Lung (tissue), 11 donors: ENCODE measurements at regions not wholly inside any gene's neighbourhood (a gene's known extent, or its start where the extent isn't known, plus 50 kb on each side); places are given as distances from the start of the nearest gene placed in this dataset.
A peak's percentile ranks its signal among the peaks of the same experiment; 100 is the strongest.

Experiments
- ATAC-seq: fragments of 200-7000 bp; cut with Tn5 transposase; one replicate; pipeline ENCODE4 v1.9.1; 2020; ENCODE audit warnings: moderate number of reproducible peaks; ENCODE audit not compliant: insufficient read depth, low FRiP score
- DNase-seq, 3 donors: peaks; one replicate each; pipeline ENCODE4 v3.0.0-alpha.2; 2013 to 2017
- H3K27ac ChIP-seq, 2 donors: one replicate each; pipeline ENCODE4 v1.5.1; 2013; ENCODE audit warnings: mild to moderate bottlenecking in 2 of 2, moderate library complexity in 2 of 2, control low read depth in 1 of 2, inconsistent platforms in 1 of 2, low read depth in 1 of 2, low read length in 1 of 2
- H3K27me3 ChIP-seq, 3 donors: one replicate each; pipeline ENCODE4 v1.5.1; 2013; ENCODE audit warnings: low read length in 2 of 3; ENCODE audit not compliant: control insufficient read depth in 3 of 3, insufficient read depth in 3 of 3
- H3K36me3 ChIP-seq, 4 donors: one replicate each; pipeline ENCODE4 v1.5.1; 2013; ENCODE audit warnings: low read length in 4 of 4, mild to moderate bottlenecking in 1 of 4, moderate library complexity in 1 of 4; ENCODE audit not compliant: control insufficient read depth in 4 of 4, insufficient read depth in 4 of 4
- H3K4me1 ChIP-seq, 5 donors: one replicate each; pipeline ENCODE4 v1.5.1; 2013; ENCODE audit warnings: low read length in 5 of 5, mild to moderate bottlenecking in 2 of 5, moderate library complexity in 1 of 5; ENCODE audit not compliant: control insufficient read depth in 5 of 5, insufficient read depth in 5 of 5
- H3K4me3 ChIP-seq: one replicate; pipeline ENCODE4 v1.5.1; 2013; ENCODE audit warnings: mild to moderate bottlenecking, control low read depth, moderate library complexity
- H3K9ac ChIP-seq, 2 donors: one replicate each; pipeline ENCODE4 v1.5.1; 2013; ENCODE audit warnings: low read length in 2 of 2, control low read depth in 1 of 2; ENCODE audit not compliant: insufficient read depth in 1 of 2
- H3K9me3 ChIP-seq, 4 donors: one replicate each; pipeline ENCODE4 v1.5.1; 2013; ENCODE audit warnings: low read length in 3 of 4, mild to moderate bottlenecking in 1 of 4, moderate library complexity in 1 of 4; ENCODE audit not compliant: control insufficient read depth in 4 of 4, insufficient read depth in 3 of 4
- CTCF ChIP-seq: IDR thresholded peaks from 2 replicates; pipeline ENCODE4 v1.5.1; 2012; ENCODE audit warnings: mild to moderate bottlenecking; ENCODE audit errors: control extremely low read depth, extremely low read depth
- WGBS, 2 donors: extraction: QIAGEN DNeasy Blood & Tissue Kit; methylation state at CpG; one replicate each; pipeline ENCODE4 v1.1.7; 2013; 5-methylcytosine and 5-hydroxymethylcytosine counted together
- donor health status: control.
- donor health status: control.
- donor health status: Bipolar disorder and iron deficiency.
- donor health status: healthy.
- donor health status: DM: yes; HTN: yes; CAD: no.

- peaks cover 0 to 6% (median 5%) of the 10 kb centered on the region in 3 donors for H3K27me3 ChIP-seq
- no peak overlapping the region for H3K4me3 ChIP-seq
- no peak for DNase-seq
- H3K27ac ChIP-seq, result no peak overlapping the region
- no peak for ATAC-seq
- no peak overlapping the region for H3K9ac ChIP-seq
- no peaks in the 10 kb centered on the region for H3K9me3 ChIP-seq
- no peaks in the 10 kb centered on the region for H3K36me3 ChIP-seq
- WGBS, 2 donors, result 83 to 90% methylated on average over 13 of the region's 13 CpGs
- TF ChIP-seq CTCF, result no peak
- peaks cover 0 to 2% (median 0%) of the 10 kb centered on the region in 5 donors for H3K4me1 ChIP-seq
Measured at GRCh38 chr6:168942646-168943045, 311.0 kb downstream of the THBS2 start.

- Histone ChIP-seq H3K9ac (no peak overlapping the region), H3K4me1 (peaks cover 0 to 2% (median 0%) of the 10 kb centered on the region in 5 donors), H3K27ac (no peak overlapping the region), H3K27me3 (peaks cover 0 to 6% (median 5%) of the 10 kb centered on the region in 3 donors), H3K9me3 (no peaks in the 10 kb centered on the region), H3K36me3 (no peaks in the 10 kb centered on the region), H3K4me3 (no peak overlapping the region)
- TF ChIP-seq CTCF, result no peak
- DNase-seq (peak in 2 of 3 donors; percentile 16 to 61), ATAC-seq (no peak)
- WGBS, 2 donors, result 48 to 75% methylated on average over 2 of the region's 2 CpGs
Measured at GRCh38 chr6:168941036-168941435, 312.6 kb downstream of the THBS2 start.

GRCh38 chr6:168939796-168940195 is 313.9 kb downstream of the THBS2 start:
- Histone ChIP-seq H3K4me1 (peaks cover 0 to 2% (median 0%) of the 10 kb centered on the region in 5 donors), H3K4me3 (no peak overlapping the region), H3K9ac (no peak overlapping the region), H3K27me3 (peaks cover 0 to 6% (median 5%) of the 10 kb centered on the region in 3 donors), H3K27ac (no peak overlapping the region), H3K36me3 (no peaks in the 10 kb centered on the region), H3K9me3 (peaks cover 0 to 2% (median 0%) of the 10 kb centered on the region in 4 donors)
- ATAC-seq, result no peak
- no peak for TF ChIP-seq CTCF
- whole genome bisulfite sequencing, 2 donors, result 81 to 89% methylated on average over 13 of the region's 13 CpGs
- no peak for DNase-seq

DNA sequence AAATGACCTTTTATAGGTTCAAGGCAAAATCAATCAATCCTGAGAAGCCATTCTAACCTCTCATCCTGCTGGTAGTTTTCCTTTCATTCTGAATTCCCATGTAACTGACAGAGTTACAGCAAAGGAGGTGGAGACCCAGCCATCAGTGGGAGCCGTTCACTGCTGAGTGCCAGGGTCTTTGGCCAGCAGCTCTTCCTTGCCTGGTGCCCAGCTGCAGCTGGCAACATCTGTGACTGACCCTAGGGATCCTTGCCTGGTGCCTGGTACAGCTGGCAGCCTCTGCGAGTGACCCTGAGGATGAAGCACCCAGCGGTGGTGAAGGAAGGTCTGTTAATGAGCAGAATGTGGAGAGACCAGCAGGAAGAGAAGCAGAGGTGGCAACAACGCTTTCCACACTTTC is 314.6 kb downstream of the THBS2 start:
- ATAC-seq (no peak), DNase-seq (no peak)
- H3K27me3 ChIP-seq, result peaks cover 0 to 6% (median 5%) of the 10 kb centered on the region in 3 donors
- no peaks in the 10 kb centered on the region for H3K36me3 ChIP-seq
- peaks cover 0 to 2% (median 0%) of the 10 kb centered on the region in 5 donors for H3K4me1 ChIP-seq
- WGBS, 2 donors, result 58 to 70% methylated on average over 4 of the region's 4 CpGs
- H3K9me3 ChIP-seq, result peaks cover 0 to 2% (median 0%) of the 10 kb centered on the region in 4 donors
- no peak overlapping the region for H3K4me3 ChIP-seq
- H3K27ac ChIP-seq, result no peak overlapping the region
- TF ChIP-seq CTCF, result no peak
- no peak overlapping the region for H3K9ac ChIP-seq
